GM18870 (cell line): ENCODE measurements at regions not wholly inside any gene's neighbourhood (a gene's known extent, or its start where the extent isn't known, plus 50 kb on each side); places are given as distances from the start of the nearest gene placed in this dataset.

Source experiments
- ATAC-seq: cut with Tn5 transposase; IDR thresholded peaks from one replicate; pipeline ENCODE4 v1.9.1; 2021; ENCODE audit warnings: moderate library complexity; ENCODE audit not compliant: unreplicated experiment

GRCh38 chr16:73717266-73717974 lies 579.2 kb upstream of the PSMD7 start:
- no peak for ATAC-seq

GRCh38 chr16:73714976-73715375 lies 581.6 kb upstream of the PSMD7 start:
- ATAC-seq, result no peak

- ATAC-seq, result no peak
Measured at GRCh38 chr16:73713778-73714495, 582.7 kb upstream of the PSMD7 start.

GRCh38 chr16:73713251-73713650 lies 583.4 kb upstream of the PSMD7 start:
- no peak for ATAC-seq

GRCh38 chr16:73711406-73712080 lies 585.1 kb upstream of the PSMD7 start:
- no peak for ATAC-seq

GRCh38 chr16:73710526-73710925 lies 586.1 kb upstream of the PSMD7 start:
- no peak for ATAC-seq

GRCh38 chr16:73707863-73708262 lies 588.8 kb upstream of the PSMD7 start:
- ATAC-seq, result no peak

GRCh38 chr16:73703891-73704290 lies 592.7 kb upstream of the PSMD7 start:
- ATAC-seq, result no peak

GRCh38 chr16:73697336-73697735 lies 599.3 kb upstream of the PSMD7 start:
- ATAC-seq, result no peak

GRCh38 chr16:73692861-73693260 lies 603.8 kb upstream of the PSMD7 start:
- ATAC-seq, result no peak

- ATAC-seq, result no peak
Measured at GRCh38 chr16:73683804-73684203, 612.8 kb upstream of the PSMD7 start.

- ATAC-seq, result no peak
Measured at GRCh38 chr16:73672135-73672534, 624.2 kb upstream of the ZFHX3 start.

- ATAC-seq, result no peak
Measured at GRCh38 chr16:73670836-73671820, 623.2 kb upstream of the ZFHX3 start.

GRCh38 chr16:73669535-73670274 lies 621.8 kb upstream of the ZFHX3 start:
- ATAC-seq, result no peak

- ATAC-seq, result no peak
Measured at GRCh38 chr16:73663720-73664119, 615.8 kb upstream of the ZFHX3 start.

- no peak for ATAC-seq
Measured at GRCh38 chr16:73636196-73636595, 588.3 kb upstream of the ZFHX3 start.

GRCh38 chr16:73629011-73629410 lies 581.1 kb upstream of the ZFHX3 start:
- ATAC-seq, result no peak

- ATAC-seq, result no peak
Measured at GRCh38 chr16:73617738-73618137, 569.8 kb upstream of the ZFHX3 start.

- no peak for ATAC-seq
Measured at GRCh38 chr16:73616770-73617169, 568.8 kb upstream of the ZFHX3 start.

GRCh38 chr16:73616166-73616753 lies 568.3 kb upstream of the ZFHX3 start:
- ATAC-seq, result no peak
